ENCODE measurements at regions not wholly inside any gene's neighbourhood (a gene's known extent, or its start where the extent isn't known, plus 50 kb on each side); places are given as distances from the start of the nearest gene placed in this dataset.

DNA sequence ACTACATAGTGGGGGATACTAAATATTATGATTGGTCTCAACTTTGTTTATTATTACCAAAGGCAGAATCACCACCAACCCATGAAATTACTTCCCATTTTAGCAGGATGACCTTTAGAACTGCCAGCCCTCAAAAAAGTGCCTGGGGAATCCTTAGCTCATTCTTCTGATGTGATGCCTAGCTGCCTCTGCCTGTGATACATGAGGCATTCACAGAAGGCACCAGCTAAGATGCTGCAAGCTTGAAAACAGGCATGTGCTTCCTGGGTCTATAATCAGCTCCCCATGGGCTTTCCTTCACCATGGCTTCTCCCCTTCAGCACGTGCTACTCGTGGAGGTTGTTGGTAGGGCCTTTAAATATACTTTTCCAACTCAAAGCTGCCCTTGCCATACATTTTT lies 50.4 kb upstream of the ARHGAP20 start:
- TF ChIP-seq, protein P1, sequence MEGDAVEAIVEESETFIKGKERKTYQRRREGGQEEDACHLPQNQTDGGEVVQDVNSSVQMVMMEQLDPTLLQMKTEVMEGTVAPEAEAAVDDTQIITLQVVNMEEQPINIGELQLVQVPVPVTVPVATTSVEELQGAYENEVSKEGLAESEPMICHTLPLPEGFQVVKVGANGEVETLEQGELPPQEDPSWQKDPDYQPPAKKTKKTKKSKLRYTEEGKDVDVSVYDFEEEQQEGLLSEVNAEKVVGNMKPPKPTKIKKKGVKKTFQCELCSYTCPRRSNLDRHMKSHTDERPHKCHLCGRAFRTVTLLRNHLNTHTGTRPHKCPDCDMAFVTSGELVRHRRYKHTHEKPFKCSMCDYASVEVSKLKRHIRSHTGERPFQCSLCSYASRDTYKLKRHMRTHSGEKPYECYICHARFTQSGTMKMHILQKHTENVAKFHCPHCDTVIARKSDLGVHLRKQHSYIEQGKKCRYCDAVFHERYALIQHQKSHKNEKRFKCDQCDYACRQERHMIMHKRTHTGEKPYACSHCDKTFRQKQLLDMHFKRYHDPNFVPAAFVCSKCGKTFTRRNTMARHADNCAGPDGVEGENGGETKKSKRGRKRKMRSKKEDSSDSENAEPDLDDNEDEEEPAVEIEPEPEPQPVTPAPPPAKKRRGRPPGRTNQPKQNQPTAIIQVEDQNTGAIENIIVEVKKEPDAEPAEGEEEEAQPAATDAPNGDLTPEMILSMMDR (IDR thresholded peaks at IDR 0.05) = no peak
- TF ChIP-seq POLR2A (IDR thresholded peaks at IDR 0.05) = no peak
